Mucosa of descending colon (tissue), 3 donors: ENCODE measurements at regions not wholly inside any gene's neighbourhood (a gene's known extent, or its start where the extent isn't known, plus 50 kb on each side); places are given as distances from the start of the nearest gene placed in this dataset.

Experiments used
- ATAC-seq: fragments of 200-7000 bp; cut with Tn5 transposase; one replicate; pipeline ENCODE4 v1.9.1; 2020; ENCODE audit warnings: mild to moderate bottlenecking, moderate library complexity
- DNase-seq, 3 donors: peaks; one replicate each; pipeline ENCODE4 v3.0.0-alpha.2; 2020
- H3K36me3 ChIP-seq: fragments of 200-600 bp; one replicate; pipeline ENCODE4 v1.8.0; 2021; ENCODE audit warnings: low read depth, mild to moderate bottlenecking
- H3K4me1 ChIP-seq: fragments of 200-600 bp; one replicate; pipeline ENCODE4 v1.8.0; 2021; ENCODE audit warnings: low read depth, mild to moderate bottlenecking
- H3K4me3 ChIP-seq: fragments of 200-600 bp; one replicate; pipeline ENCODE4 v1.8.0; 2021; ENCODE audit warnings: mild to moderate bottlenecking
- H3K9me3 ChIP-seq: fragments of 200-600 bp; one replicate; pipeline ENCODE4 v1.8.0; 2021; ENCODE audit warnings: mild to moderate bottlenecking
- CTCF ChIP-seq: fragments of 200-600 bp; IDR thresholded peaks from one replicate; pipeline ENCODE4 v1.8.0; 2022; ENCODE audit warnings: antibody characterized with exemption, mild to moderate bottlenecking
- intact Hi-C, 2 donors: fragments of 100-400 bp; cut with DNase I in 1 of 2; cut with micrococcal nuclease in 1 of 2; formaldehyde crosslinking; loops; one replicate each; pipeline versions ENCODE4 v1.11.0 to v1.11.1; 2022; cut with DNase I, micrococcal nuclease
- donor health status: DM: no; HTN: no; CAD: no; lungs with moderate emphysema.
- donor health status: DM: no; HTN: no; CAD: no.
- donor health status: DM: no; HTN: yes; CAD: no.

DNA sequence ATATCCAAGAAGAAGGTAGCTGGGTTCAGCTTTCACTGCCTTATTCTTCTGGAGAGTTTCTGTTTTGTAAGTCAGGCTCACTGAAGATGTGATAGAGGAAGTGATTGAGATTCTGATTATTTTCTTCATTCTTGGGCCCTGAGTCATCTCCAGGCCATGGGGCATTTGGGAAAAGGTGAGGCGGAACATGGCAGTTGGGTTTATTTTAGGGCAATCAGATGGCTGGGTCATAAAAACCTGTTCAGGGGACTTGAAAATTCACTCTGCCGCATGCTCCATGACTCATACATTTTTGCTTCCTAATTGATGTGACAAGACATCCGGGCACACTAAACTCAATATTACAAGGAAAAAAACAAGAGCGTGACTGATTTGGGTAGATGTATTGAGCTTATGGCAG is 265.7 kb upstream of the KLF4 start:
- Histone ChIP-seq H3K36me3 (no peaks in the 10 kb centered on the region), H3K9me3 (no peaks in the 10 kb centered on the region), H3K4me1 (peaks cover 14% of the 10 kb centered on the region), H3K4me3 (no peak overlapping the region)
- TF ChIP-seq CTCF, result no peak
- DNase-seq (peak in 2 of 3 donors; percentile 54 to 77), ATAC-seq (peak; percentile 89)
- intact Hi-C loops, result loop anchor here in 1 of 2 donors (10.0 kb wide), 1 partner anchor 270 kb away; the partner anchor contains the start of gene KLF4

- ATAC-seq (peak; percentile 86), DNase-seq (peak in 2 of 3 donors; percentile 68 to 74)
- TF ChIP-seq CTCF, result no peak
- intact Hi-C loops, result loop anchor here in 1 of 2 donors (10.0 kb wide), 1 partner anchor 267 kb away; the partner anchor contains the start of gene KLF4
- Histone ChIP-seq H3K9me3 (no peaks in the 10 kb centered on the region), H3K4me1 (peaks cover 23% of the 10 kb centered on the region), H3K36me3 (no peaks in the 10 kb centered on the region), H3K4me3 (no peak overlapping the region)
Observed at GRCh38 chr9:107751567-107752210, 262.1 kb upstream of the KLF4 start.

- no peaks in the 10 kb centered on the region for H3K9me3 ChIP-seq
- DNase-seq, result peak; percentile 52 to 76 (median 65)
- H3K36me3 ChIP-seq, result no peaks in the 10 kb centered on the region
- no peak for TF ChIP-seq CTCF
- H3K4me1 ChIP-seq, result peaks cover 22% of the 10 kb centered on the region
- ATAC-seq, result peak; percentile 16
- H3K4me3 ChIP-seq, result no peak overlapping the region
- intact Hi-C loops, result loop anchor here in 1 of 2 donors (10.0 kb wide), 1 partner anchor 266 kb away; the partner anchor contains the start of gene KLF4
Observed at GRCh38 chr9:107750741-107751566, 261.4 kb upstream of the KLF4 start.

DNA sequence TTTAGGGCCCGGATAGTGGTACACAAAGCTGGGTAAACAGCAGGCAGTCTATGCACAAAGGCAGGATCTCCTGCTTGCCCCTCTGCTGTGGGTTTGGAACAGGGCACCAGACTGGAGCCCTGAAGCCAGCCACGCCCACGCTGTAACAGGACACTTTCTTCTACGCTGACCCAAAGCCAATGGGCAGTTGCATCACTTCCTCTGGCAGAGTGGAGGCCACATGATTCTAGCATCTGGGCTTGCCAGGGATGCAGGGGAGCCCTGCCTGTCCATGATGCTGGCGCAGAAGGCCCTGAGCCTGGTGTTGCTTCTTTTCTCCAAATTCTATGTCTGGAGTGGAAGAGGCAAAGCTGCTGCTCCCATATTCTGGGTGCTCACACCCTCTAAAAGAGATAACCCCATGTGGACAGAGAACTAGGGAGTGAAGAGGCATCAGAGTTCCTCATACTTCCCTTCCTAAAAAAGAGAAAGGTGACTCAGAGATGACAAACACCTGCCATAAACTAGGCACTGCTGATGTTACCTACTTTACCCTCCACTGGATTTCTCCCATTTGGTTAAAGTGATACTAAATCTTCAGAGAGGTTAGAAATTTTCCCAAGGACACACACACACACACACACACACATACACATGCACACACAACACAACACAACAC is 260.3 kb upstream of the KLF4 start:
- Histone ChIP-seq H3K9me3 (no peaks in the 10 kb centered on the region), H3K36me3 (no peaks in the 10 kb centered on the region), H3K4me3 (no peak overlapping the region), H3K4me1 (peaks cover 20% of the 10 kb centered on the region)
- intact Hi-C loops, result loop anchor here in 1 of 2 donors (10.0 kb wide), 1 partner anchor 265 kb away; the partner anchor contains the start of gene KLF4
- TF ChIP-seq CTCF, result no peak
- peak; percentile 63 for ATAC-seq
- DNase-seq, result peak; percentile 66 to 81 (median 72)

- ATAC-seq, result no peak
- intact Hi-C loops, result no loop called here
- H3K4me1 ChIP-seq, result peaks cover 5% of the 10 kb centered on the region
Observed at GRCh38 chr9:107744873-107745272, 255.3 kb upstream of the KLF4 start.

More at GRCh38 chr9:107744873-107745272, 255.3 kb upstream of the KLF4 start:
- Histone ChIP-seq H3K36me3 (no peaks in the 10 kb centered on the region), H3K4me3 (no peak overlapping the region), H3K9me3 (no peaks in the 10 kb centered on the region)
- TF ChIP-seq CTCF, result no peak
- DNase-seq, result no peak
